Kidney (tissue), 13 donors: ENCODE measurements at regions not wholly inside any gene's neighbourhood (a gene's known extent, or its start where the extent isn't known, plus 50 kb on each side); places are given as distances from the start of the nearest gene placed in this dataset.
A peak's percentile ranks its signal among the peaks of the same experiment; 100 is the strongest.

ENCODE experiments used
- DNase-seq, 5 donors: peaks; one replicate each; pipeline ENCODE4 v3.0.0-alpha.2; 2013 to 2020
- FAIRE-seq: peaks from 2 replicates; lab custom pipeline; 2012; peaks lifted over from hg19 to GRCh38; lab: Jason Lieb, UNC
- H3K27ac ChIP-seq, 2 donors: one replicate each; pipeline ENCODE4 v1.7.0; 2013; ENCODE audit warnings: low read depth in 2 of 2, low read length in 2 of 2, inconsistent platforms in 1 of 2
- H3K27me3 ChIP-seq: one replicate; pipeline ENCODE4 v1.7.1; 2013; ENCODE audit warnings: low read length, inconsistent platforms; ENCODE audit not compliant: control insufficient read depth, insufficient read depth
- H3K36me3 ChIP-seq, 3 donors: one replicate each; pipeline versions ENCODE4 v1.7.0 to v1.7.1; 2013; ENCODE audit warnings: low read length in 3 of 3, control low read depth in 1 of 3, inconsistent platforms in 1 of 3; ENCODE audit not compliant: insufficient read depth in 3 of 3, control insufficient read depth in 2 of 3
- H3K4me1 ChIP-seq, 3 donors: one replicate each; pipeline versions ENCODE4 v1.7.0 to v1.7.1; 2013; ENCODE audit warnings: low read length in 3 of 3, inconsistent platforms in 1 of 3, low read depth in 1 of 3; ENCODE audit not compliant: control insufficient read depth in 2 of 3, insufficient read depth in 2 of 3
- H3K4me3 ChIP-seq, 3 donors: one replicate each; pipeline versions ENCODE4 v1.7.0 to v1.8.1; 2013; ENCODE audit warnings: low read length in 3 of 3, control low read depth in 1 of 3, inconsistent platforms in 1 of 3
- H3K9ac ChIP-seq, 3 donors: one replicate each; pipeline versions ENCODE4 v1.7.0 to v1.7.1; 2013; ENCODE audit warnings: low read length in 3 of 3, control low read depth in 1 of 3, inconsistent platforms in 1 of 3
- H3K9me3 ChIP-seq, 3 donors: one replicate each; pipeline versions ENCODE4 v1.7.0 to v1.7.1; 2013; ENCODE audit warnings: low read length in 3 of 3, control low read depth in 1 of 3, inconsistent platforms in 1 of 3; ENCODE audit not compliant: control insufficient read depth in 2 of 3, insufficient read depth in 1 of 3
- intact Hi-C: fragments of 100-400 bp; cut with DNase I; formaldehyde crosslinking; loops from one replicate; pipeline ENCODE4 v1.11.1; 2022
- TF ChIP-seq, protein P1 (sequence below): IDR thresholded peaks from 3 replicates; pipeline ENCODE4 v1.5.1; 2012; ENCODE audit warnings: mild to moderate bottlenecking, moderate library complexity, borderline replicate concordance; ENCODE audit not compliant: insufficient read depth; ENCODE audit errors: extremely low read depth
- donor health status: control.
- donor health status: control.
- donor health status: control.
- donor health status: control.
- donor health status: control.
- donor health status: DM: yes; HTN: yes; CAD: no.
- donor health status: Normal renal cell carcinoma (clear cell type).

DNA sequence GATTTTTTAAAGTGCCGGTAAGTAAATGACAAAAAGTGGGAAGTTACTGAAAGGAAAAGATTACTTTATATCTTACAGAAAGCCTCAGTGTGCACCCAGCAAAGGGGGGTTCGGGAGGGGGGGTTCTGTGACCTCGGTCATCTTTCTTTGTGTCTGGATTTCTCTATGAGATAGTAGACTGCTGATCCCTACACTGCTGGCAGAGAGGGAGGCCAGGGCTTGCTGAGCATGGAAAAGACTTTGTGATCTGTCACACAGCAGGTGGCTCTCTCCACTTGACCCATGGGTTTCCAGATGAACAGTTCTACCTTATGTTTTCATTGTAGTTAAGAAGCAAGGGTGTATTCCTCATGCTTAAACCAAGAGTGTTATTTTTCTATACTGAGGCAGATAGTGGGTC is 475.6 kb downstream of the PCDH10 start:
- FAIRE-seq, result no peak
- intact Hi-C loops, result no loop called here
- no peak overlapping the region for H3K27ac ChIP-seq

DNA sequence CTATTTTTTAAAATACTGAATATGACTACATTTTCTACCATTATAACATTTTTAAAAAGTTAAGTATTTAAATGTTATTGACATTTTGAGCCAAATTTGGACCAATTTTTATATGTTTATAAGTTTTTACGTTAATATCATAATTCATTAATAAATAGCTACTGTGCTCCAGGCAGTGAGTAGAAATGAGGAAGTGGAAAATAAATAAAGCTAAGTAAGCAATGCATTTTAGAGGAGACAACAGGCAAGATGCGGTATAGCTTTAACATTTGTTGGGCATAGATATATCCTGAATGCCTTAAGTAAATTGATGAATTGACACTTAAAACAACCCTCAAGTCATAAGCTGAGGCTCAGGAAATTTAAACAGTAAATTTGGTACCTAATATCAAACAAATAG is 474.8 kb downstream of the PCDH10 start:
- H3K27me3 ChIP-seq, result no peaks in the 10 kb centered on the region
- DNase-seq (no peak), FAIRE-seq (no peak)
- TF ChIP-seq, protein P1, sequence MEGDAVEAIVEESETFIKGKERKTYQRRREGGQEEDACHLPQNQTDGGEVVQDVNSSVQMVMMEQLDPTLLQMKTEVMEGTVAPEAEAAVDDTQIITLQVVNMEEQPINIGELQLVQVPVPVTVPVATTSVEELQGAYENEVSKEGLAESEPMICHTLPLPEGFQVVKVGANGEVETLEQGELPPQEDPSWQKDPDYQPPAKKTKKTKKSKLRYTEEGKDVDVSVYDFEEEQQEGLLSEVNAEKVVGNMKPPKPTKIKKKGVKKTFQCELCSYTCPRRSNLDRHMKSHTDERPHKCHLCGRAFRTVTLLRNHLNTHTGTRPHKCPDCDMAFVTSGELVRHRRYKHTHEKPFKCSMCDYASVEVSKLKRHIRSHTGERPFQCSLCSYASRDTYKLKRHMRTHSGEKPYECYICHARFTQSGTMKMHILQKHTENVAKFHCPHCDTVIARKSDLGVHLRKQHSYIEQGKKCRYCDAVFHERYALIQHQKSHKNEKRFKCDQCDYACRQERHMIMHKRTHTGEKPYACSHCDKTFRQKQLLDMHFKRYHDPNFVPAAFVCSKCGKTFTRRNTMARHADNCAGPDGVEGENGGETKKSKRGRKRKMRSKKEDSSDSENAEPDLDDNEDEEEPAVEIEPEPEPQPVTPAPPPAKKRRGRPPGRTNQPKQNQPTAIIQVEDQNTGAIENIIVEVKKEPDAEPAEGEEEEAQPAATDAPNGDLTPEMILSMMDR, result no peak
- H3K9ac ChIP-seq, result no peak overlapping the region
- no peak overlapping the region for H3K4me3 ChIP-seq
- no peak overlapping the region for H3K27ac ChIP-seq
- H3K4me1 ChIP-seq, result no peaks in the 10 kb centered on the region
- H3K9me3 ChIP-seq, result no peaks in the 10 kb centered on the region
- H3K36me3 ChIP-seq, result no peaks in the 10 kb centered on the region
- intact Hi-C loops, result no loop called here

More for the DNA sequence above, 475.6 kb downstream of the PCDH10 start:
- DNase-seq, result peak in 1 of 5 donors; percentile 21
- H3K9ac ChIP-seq, result no peak overlapping the region
- H3K4me3 ChIP-seq, result no peak overlapping the region
- no peaks in the 10 kb centered on the region for H3K4me1 ChIP-seq
- no peaks in the 10 kb centered on the region for H3K9me3 ChIP-seq
- no peaks in the 10 kb centered on the region for H3K27me3 ChIP-seq
- H3K36me3 ChIP-seq, result no peaks in the 10 kb centered on the region
- TF ChIP-seq, protein P1, result peak; percentile 17

DNA sequence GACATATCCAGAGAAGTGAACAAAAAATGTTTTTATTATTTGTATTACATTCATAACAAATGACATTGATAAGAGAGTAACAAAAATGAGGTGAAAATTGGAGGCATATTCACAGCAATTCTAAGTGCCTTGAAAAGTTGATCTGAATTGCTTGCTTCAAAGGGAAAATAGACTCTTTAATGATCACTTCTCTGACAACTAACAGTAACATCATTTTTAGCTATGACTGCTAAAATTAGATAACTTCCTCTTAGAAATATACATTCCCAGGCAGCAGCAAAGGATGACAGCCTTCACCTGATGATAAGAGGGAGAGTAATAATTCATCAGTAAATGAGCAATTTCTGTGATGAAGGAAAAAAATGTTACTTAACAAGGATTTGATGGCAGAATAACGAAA is 472.5 kb downstream of the PCDH10 start:
- Histone ChIP-seq H3K9me3 (no peaks in the 10 kb centered on the region), H3K4me3 (no peak overlapping the region), H3K27ac (no peak overlapping the region), H3K27me3 (no peaks in the 10 kb centered on the region), H3K36me3 (no peaks in the 10 kb centered on the region), H3K4me1 (no peaks in the 10 kb centered on the region), H3K9ac (no peak overlapping the region)
- FAIRE-seq, result no peak
- TF ChIP-seq, protein P1, result no peak
- DNase-seq, result no peak
- intact Hi-C loops, result no loop called here

DNA sequence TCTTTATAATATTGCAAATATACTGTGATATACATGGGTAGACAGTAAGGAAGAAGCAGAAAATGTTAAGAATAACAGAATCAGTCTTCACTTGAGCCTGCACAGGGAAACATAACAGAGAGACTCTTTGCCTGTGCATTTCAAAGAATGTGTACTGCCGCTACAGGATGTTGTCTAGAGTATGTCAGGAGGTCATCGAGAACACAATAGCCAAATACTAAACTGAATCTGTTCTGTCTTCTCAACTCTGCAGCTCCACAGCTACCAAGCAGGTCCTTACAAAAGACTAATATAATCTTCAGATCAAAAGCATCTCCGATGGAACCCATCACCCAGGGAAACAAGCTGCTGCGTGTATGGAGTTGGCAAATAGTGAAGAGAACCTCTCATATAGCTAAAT is 471.5 kb downstream of the PCDH10 start:
- H3K36me3 ChIP-seq, result no peaks in the 10 kb centered on the region
- intact Hi-C loops, result no loop called here
- DNase-seq, result no peak
- no peaks in the 10 kb centered on the region for H3K4me1 ChIP-seq
- no peak overlapping the region for H3K4me3 ChIP-seq
- H3K9me3 ChIP-seq, result no peaks in the 10 kb centered on the region
- TF ChIP-seq, protein P1, result no peak
- no peak for FAIRE-seq
- H3K27ac ChIP-seq, result no peak overlapping the region
- no peaks in the 10 kb centered on the region for H3K27me3 ChIP-seq
- no peak overlapping the region for H3K9ac ChIP-seq
